IPS-20b (cell line): ENCODE measurements at regions not wholly inside any gene's neighbourhood (a gene's known extent, or its start where the extent isn't known, plus 50 kb on each side); places are given as distances from the start of the nearest gene placed in this dataset.

ENCODE experiments used
- H3K27ac ChIP-seq: one replicate; pipeline ENCODE4 v1.5.1; 2013; ENCODE audit warnings: low read length
- H3K27me3 ChIP-seq: 2 replicates; pipeline ENCODE4 v1.6.1; 2013; ENCODE audit warnings: mild to moderate bottlenecking, low read length, inconsistent platforms; ENCODE audit not compliant: insufficient read depth
- H3K36me3 ChIP-seq: 2 replicates; pipeline ENCODE4 v1.6.1; 2013; ENCODE audit warnings: low read depth, mild to moderate bottlenecking, inconsistent platforms, low read length, moderate library complexity; ENCODE audit not compliant: insufficient read depth
- H3K4me1 ChIP-seq: 2 replicates; pipeline ENCODE4 v1.6.1; 2013; ENCODE audit warnings: mild to moderate bottlenecking, control low read depth, inconsistent platforms, low read length, moderate library complexity; ENCODE audit not compliant: insufficient read depth
- H3K4me3 ChIP-seq: 2 replicates; pipeline ENCODE4 v1.5.1; 2013; ENCODE audit warnings: mild to moderate bottlenecking, low read length, inconsistent platforms
- H3K9ac ChIP-seq: 2 replicates; pipeline ENCODE4 v1.6.1; 2013; ENCODE audit warnings: low read depth, mild to moderate bottlenecking, inconsistent platforms, low read length, moderate library complexity
- H3K9me3 ChIP-seq: 2 replicates; pipeline ENCODE4 v1.6.1; 2013; ENCODE audit warnings: mild to moderate bottlenecking, low read depth, low read length, inconsistent platforms; ENCODE audit not compliant: insufficient read depth

GRCh38 chr2:61639721-61640120, 101.6 kb upstream of the XPO1 start:
- no peaks in the 10 kb centered on the region for H3K36me3 ChIP-seq

GRCh38 chr2:61636686-61637085, 98.5 kb upstream of the XPO1 start:
- H3K4me3 ChIP-seq: no peak overlapping the region
- H3K4me1 ChIP-seq: peaks cover 31% of the 10 kb centered on the region
- H3K9ac ChIP-seq: no peak overlapping the region
- H3K27me3 ChIP-seq: no peaks in the 10 kb centered on the region
- H3K36me3 ChIP-seq: no peaks in the 10 kb centered on the region
- H3K27ac ChIP-seq: no peak overlapping the region
- no peaks in the 10 kb centered on the region for H3K9me3 ChIP-seq

More at GRCh38 chr2:61639721-61640120, 101.6 kb upstream of the XPO1 start:
- H3K27ac ChIP-seq: no peak overlapping the region
- no peak overlapping the region for H3K9ac ChIP-seq
- peaks cover 27% of the 10 kb centered on the region for H3K4me1 ChIP-seq
- H3K27me3 ChIP-seq: no peaks in the 10 kb centered on the region
- no peak overlapping the region for H3K4me3 ChIP-seq
- no peaks in the 10 kb centered on the region for H3K9me3 ChIP-seq

- Histone ChIP-seq H3K27me3 (no peaks in the 10 kb centered on the region), H3K9me3 (no peaks in the 10 kb centered on the region), H3K4me3 (no peak overlapping the region), H3K27ac (no peak overlapping the region), H3K4me1 (peaks cover 21% of the 10 kb centered on the region), H3K36me3 (no peaks in the 10 kb centered on the region), H3K9ac (no peak overlapping the region)
Measured at GRCh38 chr2:61634512-61634911, 96.4 kb upstream of the XPO1 start.

- Histone ChIP-seq H3K9ac (no peak overlapping the region), H3K4me1 (peaks cover 20% of the 10 kb centered on the region), H3K36me3 (no peaks in the 10 kb centered on the region), H3K27me3 (no peaks in the 10 kb centered on the region), H3K27ac (no peak overlapping the region), H3K9me3 (no peaks in the 10 kb centered on the region), H3K4me3 (no peak overlapping the region)
Measured at GRCh38 chr2:61633250-61633649, 95.1 kb upstream of the XPO1 start.

- Histone ChIP-seq H3K36me3 (no peaks in the 10 kb centered on the region), H3K9me3 (no peaks in the 10 kb centered on the region), H3K4me1 (peaks cover 20% of the 10 kb centered on the region), H3K27me3 (no peaks in the 10 kb centered on the region), H3K27ac (no peak overlapping the region), H3K4me3 (no peak overlapping the region), H3K9ac (no peak overlapping the region)
Measured at GRCh38 chr2:61632276-61633169, 94.4 kb upstream of the XPO1 start.

GRCh38 chr2:61631321-61631720, 93.2 kb upstream of the XPO1 start:
- Histone ChIP-seq H3K36me3 (no peaks in the 10 kb centered on the region), H3K9ac (no peak overlapping the region), H3K27me3 (no peaks in the 10 kb centered on the region), H3K9me3 (no peaks in the 10 kb centered on the region), H3K4me1 (peaks cover 17% of the 10 kb centered on the region), H3K27ac (no peak overlapping the region), H3K4me3 (no peak overlapping the region)

GRCh38 chr2:61626827-61627226, 88.7 kb upstream of the XPO1 start:
- Histone ChIP-seq H3K4me3 (no peak overlapping the region), H3K27me3 (no peaks in the 10 kb centered on the region), H3K27ac (no peak overlapping the region), H3K9me3 (no peaks in the 10 kb centered on the region), H3K9ac (no peak overlapping the region), H3K36me3 (no peaks in the 10 kb centered on the region), H3K4me1 (no peaks in the 10 kb centered on the region)

- Histone ChIP-seq H3K36me3 (no peaks in the 10 kb centered on the region), H3K9ac (no peak overlapping the region), H3K27ac (no peak overlapping the region), H3K27me3 (no peaks in the 10 kb centered on the region), H3K9me3 (no peaks in the 10 kb centered on the region), H3K4me1 (no peaks in the 10 kb centered on the region), H3K4me3 (no peak overlapping the region)
Measured at GRCh38 chr2:61623747-61624146, 85.6 kb upstream of the XPO1 start.

GRCh38 chr2:61620244-61621159, 82.3 kb upstream of the XPO1 start:
- Histone ChIP-seq H3K4me3 (no peak overlapping the region), H3K4me1 (no peaks in the 10 kb centered on the region), H3K36me3 (no peaks in the 10 kb centered on the region), H3K27ac (no peak overlapping the region), H3K27me3 (no peaks in the 10 kb centered on the region), H3K9ac (no peak overlapping the region), H3K9me3 (no peaks in the 10 kb centered on the region)

GRCh38 chr2:61619561-61619960, 81.4 kb upstream of the XPO1 start:
- Histone ChIP-seq H3K9me3 (no peaks in the 10 kb centered on the region), H3K4me3 (no peak overlapping the region), H3K36me3 (no peaks in the 10 kb centered on the region), H3K27me3 (no peaks in the 10 kb centered on the region), H3K27ac (no peak overlapping the region), H3K9ac (no peak overlapping the region), H3K4me1 (no peaks in the 10 kb centered on the region)

GRCh38 chr2:61617610-61618009, 79.5 kb upstream of the XPO1 start:
- H3K36me3 ChIP-seq: no peaks in the 10 kb centered on the region
- no peak overlapping the region for H3K9ac ChIP-seq
- H3K4me1 ChIP-seq: no peaks in the 10 kb centered on the region
- no peak overlapping the region for H3K27ac ChIP-seq
- H3K4me3 ChIP-seq: no peak overlapping the region
- no peaks in the 10 kb centered on the region for H3K9me3 ChIP-seq
- H3K27me3 ChIP-seq: no peaks in the 10 kb centered on the region
